Epithelial cell of esophagus (primary cell): ENCODE measurements at regions not wholly inside any gene's neighbourhood (a gene's known extent, or its start where the extent isn't known, plus 50 kb on each side); places are given as distances from the start of the nearest gene placed in this dataset.

Experiments used
- DNase-seq: peaks from one replicate; pipeline ENCODE4 v3.0.0; 2010; ENCODE audit warnings: low read depth
- H3K4me3 ChIP-seq: 2 replicates; pipeline ENCODE4 v1.5.1; 2011; ENCODE audit warnings: mild to moderate bottlenecking, low read length, control low read depth
- CTCF ChIP-seq: IDR thresholded peaks from 2 replicates; pipeline ENCODE4 v1.5.1; 2011; ENCODE audit warnings: low read depth, mild to moderate bottlenecking, low read length, control low read depth, inconsistent platforms; ENCODE audit not compliant: insufficient read depth; ENCODE audit errors: missing control alignments

DNA sequence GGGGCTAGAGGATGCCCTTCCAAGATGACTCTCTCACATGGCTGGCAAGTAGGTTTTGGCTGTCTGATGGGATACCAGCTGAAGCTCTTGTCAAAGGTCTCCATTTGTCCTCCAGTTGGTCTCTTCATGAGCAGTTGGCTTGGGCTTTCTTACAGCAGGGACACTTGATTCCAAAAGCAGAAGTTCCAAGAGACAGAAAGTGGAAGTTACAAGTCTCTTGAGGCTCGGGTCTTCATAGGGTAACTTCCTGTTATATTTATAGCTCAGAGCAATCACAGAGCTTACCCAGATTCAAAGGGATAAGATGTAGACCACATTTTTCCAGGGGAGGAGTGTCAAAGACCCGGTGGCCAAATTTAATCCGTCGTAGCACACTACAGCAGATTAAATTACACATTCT, 440.0 kb downstream of the RFC3 start:
- no peak overlapping the region for H3K4me3 ChIP-seq
- no peak for TF ChIP-seq CTCF
- DNase-seq: no peak

- no peak overlapping the region for H3K4me3 ChIP-seq
- no peak for DNase-seq
- TF ChIP-seq CTCF: no peak
These were observed 440.9 kb downstream of the RFC3 start for GRCh38 chr13:34258646-34259386.

- no peak overlapping the region for H3K4me3 ChIP-seq
- no peak for TF ChIP-seq CTCF
- DNase-seq: no peak
These were observed 445.7 kb downstream of the RFC3 start for GRCh38 chr13:34263681-34264080.

GRCh38 chr13:34265046-34265679, 447.2 kb downstream of the RFC3 start:
- no peak for TF ChIP-seq CTCF
- no peak overlapping the region for H3K4me3 ChIP-seq
- peak; percentile 53 for DNase-seq

DNA sequence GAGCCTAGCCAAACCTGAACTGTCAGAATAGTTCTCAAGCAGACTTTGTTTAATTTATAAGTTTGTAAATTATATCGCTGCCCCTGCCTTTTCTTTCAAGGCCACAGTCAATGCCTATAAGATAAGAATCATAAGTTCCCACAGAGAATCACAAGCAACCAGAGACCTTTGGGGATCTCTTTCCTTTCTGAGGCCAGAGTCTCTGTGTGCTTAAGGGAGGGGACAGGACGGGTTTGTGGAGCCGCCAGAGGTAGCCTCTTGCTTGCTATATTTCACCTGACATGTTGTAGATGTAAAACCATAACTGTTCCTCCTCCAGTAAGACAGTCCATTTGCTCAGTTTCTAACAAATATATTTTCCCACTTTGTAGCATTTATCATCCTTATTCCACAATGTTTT, 458.8 kb downstream of the RFC3 start:
- H3K4me3 ChIP-seq: no peak overlapping the region
- no peak for TF ChIP-seq CTCF
- no peak for DNase-seq

DNA sequence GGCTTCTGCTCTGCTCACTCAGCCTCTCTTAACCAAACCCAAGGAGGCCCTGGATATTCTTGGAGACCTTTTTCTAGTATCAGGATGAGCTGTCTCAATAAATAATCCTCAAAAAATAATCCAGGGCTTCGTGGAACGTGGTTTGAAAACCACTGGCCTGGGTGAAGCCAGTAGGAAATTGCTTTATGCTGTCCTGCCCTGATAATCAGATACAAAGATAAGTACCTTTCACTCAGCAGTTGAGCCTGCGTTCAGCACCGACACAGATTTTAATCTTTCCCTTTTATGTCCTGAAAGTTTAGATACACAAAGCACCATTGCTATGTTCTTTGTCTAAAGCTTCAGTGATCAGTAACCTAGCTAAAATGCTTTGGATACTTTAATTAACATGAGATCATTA, 460.0 kb downstream of the RFC3 start:
- no peak for TF ChIP-seq CTCF
- no peak overlapping the region for H3K4me3 ChIP-seq
- DNase-seq: no peak

DNA sequence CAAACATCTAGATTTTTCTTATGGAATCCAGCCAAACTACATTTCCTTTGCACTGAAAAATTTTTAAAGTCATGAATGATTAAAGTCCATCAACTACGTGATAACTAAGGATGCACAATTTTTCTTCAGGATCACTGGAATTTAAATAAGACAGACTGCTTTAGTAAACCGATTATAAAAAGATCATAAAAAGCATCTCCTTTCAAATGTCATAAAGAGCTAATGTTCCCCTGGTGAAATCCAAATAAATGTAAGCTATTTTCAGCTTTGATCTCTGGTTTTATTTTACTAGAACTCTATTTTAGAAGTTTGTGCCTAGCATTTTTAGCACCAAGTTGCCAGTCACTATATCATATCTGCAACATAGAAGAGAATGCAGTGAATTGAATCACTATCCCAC, 460.8 kb downstream of the RFC3 start:
- no peak for DNase-seq
- TF ChIP-seq CTCF: no peak
- no peak overlapping the region for H3K4me3 ChIP-seq
